GM23248 (cell line): ENCODE measurements at regions not wholly inside any gene's neighbourhood (a gene's known extent, or its start where the extent isn't known, plus 50 kb on each side); places are given as distances from the start of the nearest gene placed in this dataset.
"Not testable (repeated sequence)": the region's sequence is repeated elsewhere in the genome, so short reads cannot be mapped to it uniquely, and the experiment has no call there.

Source experiments
- EZH2 ChIP-seq: fragments of 200-600 bp; sonication (generic); IDR thresholded peaks from 2 replicates; pipeline ENCODE4 v1.6.1; 2018; ENCODE audit warnings: antibody characterized with exemption, mild to moderate bottlenecking; ENCODE audit not compliant: insufficient read depth, poor library complexity, severe bottlenecking
- EZH2phosphoT487 ChIP-seq: fragments of 200-600 bp; sonication (generic); IDR thresholded peaks from 2 replicates; pipeline ENCODE4 v1.6.1; 2018; ENCODE audit warnings: antibody characterized with exemption, moderate library complexity, mild to moderate bottlenecking, low read depth; ENCODE audit not compliant: insufficient read depth

GRCh38 chr4:188740172-188740571 lies 600.9 kb downstream of the TRIML1 start:
- TF ChIP-seq EZH2, EZH2phosphoT487: not testable (repeated sequence)
